GM21526 (cell line): ENCODE measurements at regions not wholly inside any gene's neighbourhood (a gene's known extent, or its start where the extent isn't known, plus 50 kb on each side); places are given as distances from the start of the nearest gene placed in this dataset.

Experiments
- ATAC-seq: cut with Tn5 transposase; IDR thresholded peaks from one replicate; pipeline ENCODE4 v1.9.1; 2021; ENCODE audit warnings: moderate library complexity; ENCODE audit not compliant: unreplicated experiment, low FRiP score

- no peak for ATAC-seq
Observed at GRCh38 chr10:4470231-4470835, 355.7 kb upstream of the AKR1E2 start.

GRCh38 chr10:4467481-4467880 is 358.5 kb upstream of the AKR1E2 start:
- no peak for ATAC-seq

GRCh38 chr10:4460267-4460666 is 365.7 kb upstream of the AKR1E2 start:
- no peak for ATAC-seq

- no peak for ATAC-seq
Observed at GRCh38 chr10:4459531-4459930, 366.5 kb upstream of the AKR1E2 start.

- no peak for ATAC-seq
Observed at GRCh38 chr10:4457597-4457996, 368.4 kb upstream of the AKR1E2 start.

- no peak for ATAC-seq
Observed at GRCh38 chr10:4456776-4457175, 369.2 kb upstream of the AKR1E2 start.

- no peak for ATAC-seq
Observed at GRCh38 chr10:4456279-4456678, 369.7 kb upstream of the AKR1E2 start.

- no peak for ATAC-seq
Observed at GRCh38 chr10:4453950-4454349, 372.1 kb upstream of the AKR1E2 start.

GRCh38 chr10:4453276-4453675 is 372.7 kb upstream of the AKR1E2 start:
- ATAC-seq, result no peak

- ATAC-seq, result no peak
Observed at GRCh38 chr10:4450981-4451908, 374.8 kb upstream of the AKR1E2 start.

- no peak for ATAC-seq
Observed at GRCh38 chr10:4450169-4450568, 375.8 kb upstream of the AKR1E2 start.

GRCh38 chr10:4448030-4448429 is 378.0 kb upstream of the AKR1E2 start:
- ATAC-seq, result no peak

- no peak for ATAC-seq
Observed at GRCh38 chr10:4443419-4443818, 382.6 kb upstream of the AKR1E2 start.

GRCh38 chr10:4442296-4442695 is 383.7 kb upstream of the AKR1E2 start:
- ATAC-seq, result no peak

- ATAC-seq, result no peak
Observed at GRCh38 chr10:4440260-4440659, 385.7 kb upstream of the AKR1E2 start.

GRCh38 chr10:4437791-4438190 is 388.2 kb upstream of the AKR1E2 start:
- no peak for ATAC-seq

- no peak for ATAC-seq
Observed at GRCh38 chr10:4437061-4437460, 388.9 kb upstream of the AKR1E2 start.

- no peak for ATAC-seq
Observed at GRCh38 chr10:4436103-4436502, 389.9 kb upstream of the AKR1E2 start.

GRCh38 chr10:4434516-4435071 is 391.4 kb upstream of the AKR1E2 start:
- no peak for ATAC-seq

- no peak for ATAC-seq
Observed at GRCh38 chr10:4434105-4434504, 391.9 kb upstream of the AKR1E2 start.

GRCh38 chr10:4431114-4431863 is 394.7 kb upstream of the AKR1E2 start:
- no peak for ATAC-seq
